Right lung (tissue), 2 donors: ENCODE measurements at regions not wholly inside any gene's neighbourhood (a gene's known extent, or its start where the extent isn't known, plus 50 kb on each side); places are given as distances from the start of the nearest gene placed in this dataset.
"Not testable (repeated sequence)": the region's sequence is repeated elsewhere in the genome, so short reads cannot be mapped to it uniquely, and the experiment has no call there.

Experiments
- DNase-seq, 2 donors: peaks; one replicate each; pipeline ENCODE4 v3.0.0-alpha.2; 2013

GRCh38 chr5:108588323-108588722 is 159.4 kb upstream of the FER start:
- no peak for DNase-seq

GRCh38 chr5:108587821-108588220 is 159.9 kb upstream of the FER start:
- DNase-seq: no peak

GRCh38 chr5:108581026-108581425 is 166.7 kb upstream of the FER start:
- no peak for DNase-seq

GRCh38 chr5:108579236-108579635 is 168.5 kb upstream of the FER start:
- DNase-seq: no peak

GRCh38 chr5:108578791-108579190 is 168.9 kb upstream of the FER start:
- DNase-seq: no peak

GRCh38 chr5:108567429-108567828 is 180.3 kb upstream of the FER start:
- no peak for DNase-seq

- no peak for DNase-seq
Measured at GRCh38 chr5:108564441-108564840, 182.5 kb upstream of the FBXL17 start.

GRCh38 chr5:108562205-108562454 is 180.2 kb upstream of the FBXL17 start:
- DNase-seq: no peak

GRCh38 chr5:108561416-108562204 is 179.7 kb upstream of the FBXL17 start:
- no peak for DNase-seq

GRCh38 chr5:108560581-108560980 is 178.7 kb upstream of the FBXL17 start:
- no peak for DNase-seq

GRCh38 chr5:108560166-108560565 is 178.3 kb upstream of the FBXL17 start:
- DNase-seq: no peak

- DNase-seq: not testable (repeated sequence)
Measured at GRCh38 chr5:108558840-108559239, 176.9 kb upstream of the FBXL17 start.

GRCh38 chr5:108558142-108558541 is 176.2 kb upstream of the FBXL17 start:
- not testable (repeated sequence) for DNase-seq

GRCh38 chr5:108557686-108558085 is 175.8 kb upstream of the FBXL17 start:
- DNase-seq: no peak

GRCh38 chr5:108556441-108557145 is 174.7 kb upstream of the FBXL17 start:
- no peak for DNase-seq

- DNase-seq: no peak
Measured at GRCh38 chr5:108548684-108549596, 167.0 kb upstream of the FBXL17 start.

- DNase-seq: no peak
Measured at GRCh38 chr5:108546939-108547338, 165.0 kb upstream of the FBXL17 start.

- DNase-seq: no peak
Measured at GRCh38 chr5:108545301-108545700, 163.4 kb upstream of the FBXL17 start.

GRCh38 chr5:108543486-108543885 is 161.6 kb upstream of the FBXL17 start:
- no peak for DNase-seq

GRCh38 chr5:108541836-108542235 is 159.9 kb upstream of the FBXL17 start:
- no peak for DNase-seq

- no peak for DNase-seq
Measured at GRCh38 chr5:108536321-108536720, 154.4 kb upstream of the FBXL17 start.

GRCh38 chr5:108532129-108532445 is 150.2 kb upstream of the FBXL17 start:
- not testable (repeated sequence) for DNase-seq
